H1 (cell line): ENCODE measurements at regions not wholly inside any gene's neighbourhood (a gene's known extent, or its start where the extent isn't known, plus 50 kb on each side); places are given as distances from the start of the nearest gene placed in this dataset.

Experiments used
- CBX5 ChIP-seq: fragments of 300-800, 300-1000 bp; sonication (generic); IDR thresholded peaks from 2 replicates; pipeline ENCODE4 v1.7.1; 2016; ENCODE audit warnings: antibody characterized with exemption, low read length, low read depth
- CTCF ChIP-seq, 3 experiments: IDR thresholded peaks; 1 replicate in 2 of 3; 2 replicates in 1 of 3; pipeline versions ENCODE4 v1.5.1 to v1.6.1; 2011; ENCODE audit warnings: low read length in 3 of 3, mild to moderate bottlenecking in 3 of 3, inconsistent platforms in 2 of 3, low read depth in 1 of 3, moderate library complexity in 1 of 3; ENCODE audit not compliant: insufficient read depth in 1 of 3; ENCODE audit errors: control extremely low read depth in 1 of 3
- JUND ChIP-seq: IDR thresholded peaks from 2 replicates; pipeline ENCODE4 v1.6.1; 2011; ENCODE audit warnings: mild to moderate bottlenecking, improper control_type of control experiment, low read length
- POLR2AphosphoS5 ChIP-seq: IDR thresholded peaks from 2 replicates; pipeline ENCODE4 v1.6.1; 2011; ENCODE audit warnings: low read depth, low read length
- RFX5 ChIP-seq: IDR thresholded peaks from 2 replicates; pipeline ENCODE4 v1.6.1; 2011; ENCODE audit warnings: low read depth, low read length, improper control_type of control experiment, borderline replicate concordance
- SAP30 ChIP-seq: fragments of 300-600 bp; sonication (generic); IDR thresholded peaks from 2 replicates; pipeline ENCODE4 v1.7.1; 2012; ENCODE audit warnings: low read length, moderate library complexity, mild to moderate bottlenecking, inconsistent platforms; ENCODE audit not compliant: insufficient read depth, insufficient replicate concordance

- no peak for TF ChIP-seq CTCF (IDR thresholded peaks at IDR 0.05; ENCODE audit: control extremely low read depth in 1 of 3, insufficient read depth in 1 of 3, low read depth in 1 of 3, low read length in 3 of 3)
- TF ChIP-seq RFX5, result no peak
- TF ChIP-seq POLR2AphosphoS5, result no peak
- TF ChIP-seq SAP30, result no peak
- no peak for TF ChIP-seq JUND
- no peak for TF ChIP-seq CBX5
These were observed 55.2 kb upstream of the KAZN start for GRCh38 chr1:14543191-14543840.
